GM13977 (cell line): ENCODE measurements at regions not wholly inside any gene's neighbourhood (a gene's known extent, or its start where the extent isn't known, plus 50 kb on each side); places are given as distances from the start of the nearest gene placed in this dataset.
A peak's percentile ranks its signal among the peaks of the same experiment; 100 is the strongest.
"Not testable (repeated sequence)": the region's sequence is repeated elsewhere in the genome, so short reads cannot be mapped to it uniquely, and the experiment has no call there.

Experiments used
- DNase-seq: peaks from one replicate; pipeline ENCODE4 v3.0.0; 2012; ENCODE audit warnings: low spot score
- CTCF ChIP-seq: IDR thresholded peaks from 2 replicates; pipeline ENCODE4 v1.5.1; 2012; ENCODE audit warnings: mild to moderate bottlenecking, control low read depth; ENCODE audit not compliant: insufficient read depth; ENCODE audit errors: extremely low read depth, missing control alignments
- in situ Hi-C: fragments of 300-500 bp; cut with MboI; formaldehyde crosslinking; loops from one replicate; pipeline ENCODE4 v1.12.0; 2022; ENCODE audit warnings: low sequenced_read_pairs, low pct_unique_long_range_greater_than_20kb, mixed read lengths, inconsistent platforms; ENCODE audit not compliant: unreplicated experiment

- no peak for DNase-seq
- in situ Hi-C loops, result no loop called here
- TF ChIP-seq CTCF, result no peak
These were observed 1169.6 kb upstream of the CRIM1 start for GRCh38 chr2:35185861-35186412.

- TF ChIP-seq CTCF, result no peak
- in situ Hi-C loops, result no loop called here
- DNase-seq, result no peak
These were observed 1171.1 kb upstream of the CRIM1 start for GRCh38 chr2:35184471-35184870.

- in situ Hi-C loops, DNase-seq: not testable (repeated sequence)
These were observed 1178.9 kb upstream of the CRIM1 start for GRCh38 chr2:35176726-35177125.

- no peak for TF ChIP-seq CTCF
- in situ Hi-C loops, result no loop called here
- DNase-seq, result no peak
These were observed 1180.7 kb upstream of the CRIM1 start for GRCh38 chr2:35174845-35175244.

GRCh38 chr2:35172687-35173086, 1182.9 kb upstream of the CRIM1 start:
- no peak for DNase-seq
- no peak for TF ChIP-seq CTCF
- in situ Hi-C loops, result no loop called here

GRCh38 chr2:35168351-35168750, 1187.2 kb upstream of the CRIM1 start:
- in situ Hi-C loops, result no loop called here
- DNase-seq, result no peak
- peak; percentile 26 for TF ChIP-seq CTCF

GRCh38 chr2:35163948-35164347, 1191.6 kb upstream of the CRIM1 start:
- TF ChIP-seq CTCF, result no peak
- in situ Hi-C loops, result no loop called here
- no peak for DNase-seq
